GM12865 (cell line): ENCODE measurements at regions not wholly inside any gene's neighbourhood (a gene's known extent, or its start where the extent isn't known, plus 50 kb on each side); places are given as distances from the start of the nearest gene placed in this dataset.
"Not testable (repeated sequence)": the region's sequence is repeated elsewhere in the genome, so short reads cannot be mapped to it uniquely, and the experiment has no call there.

Experiments
- DNase-seq: peaks from one replicate; pipeline ENCODE4 v3.0.0; 2010; ENCODE audit warnings: low read depth
- H3K4me3 ChIP-seq: 2 replicates; pipeline ENCODE4 v1.5.1; 2011; ENCODE audit warnings: mild to moderate bottlenecking, low read depth, low read length, control low read depth
- CTCF ChIP-seq: IDR thresholded peaks from 2 replicates; pipeline ENCODE4 v1.5.1; 2011; ENCODE audit warnings: low read length, control low read depth, low read depth, inconsistent platforms; ENCODE audit not compliant: insufficient read depth; ENCODE audit errors: missing control alignments

DNA sequence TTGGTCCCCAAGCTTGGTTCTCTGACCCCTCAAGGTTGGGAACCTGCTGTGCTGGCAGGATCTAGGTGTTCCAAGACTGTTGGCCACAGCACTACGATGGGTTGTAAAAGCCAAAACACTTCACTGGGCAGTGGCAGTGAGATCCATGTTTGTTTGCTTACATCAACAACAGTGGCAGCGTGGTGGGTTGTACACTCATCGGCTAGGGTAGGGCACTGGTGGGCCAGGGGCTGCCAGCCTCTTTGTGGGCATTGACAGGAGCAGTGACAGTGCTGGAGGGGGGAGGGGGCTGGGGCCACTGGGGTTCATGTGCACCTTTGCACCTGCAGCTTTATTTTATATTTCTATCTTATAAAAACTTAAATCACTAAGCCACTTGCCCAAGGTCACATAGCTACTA is 126.7 kb upstream of the ZWINT start:
- TF ChIP-seq CTCF, result no peak
- DNase-seq, result no peak
- no peak overlapping the region for H3K4me3 ChIP-seq

- DNase-seq, result peak; percentile 7
- no peak overlapping the region for H3K4me3 ChIP-seq
- no peak for TF ChIP-seq CTCF
These were observed 120.5 kb upstream of the ZWINT start for GRCh38 chr10:56481521-56482091.

- no peak for DNase-seq
- no peak overlapping the region for H3K4me3 ChIP-seq
- no peak for TF ChIP-seq CTCF
These were observed 111.9 kb upstream of the ZWINT start for GRCh38 chr10:56472978-56473377.

DNA sequence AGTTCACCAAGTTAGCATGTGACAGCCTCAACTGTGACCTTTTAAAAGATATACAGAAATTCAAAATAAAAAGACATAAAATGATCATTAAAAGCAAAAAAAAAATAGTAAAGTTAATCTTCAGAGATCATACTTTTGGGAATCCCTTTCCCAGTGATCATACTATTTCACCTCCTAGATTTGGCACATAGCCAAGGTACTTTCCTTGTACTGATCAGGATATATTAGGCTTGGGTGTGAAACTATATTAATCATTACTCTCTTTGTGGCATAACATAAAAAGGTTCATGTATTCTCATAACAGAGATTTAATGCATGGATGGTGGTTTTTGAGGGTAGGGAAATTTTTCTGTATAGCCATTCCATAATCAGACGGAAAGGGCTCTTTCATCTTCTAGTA is 109.6 kb upstream of the ZWINT start:
- TF ChIP-seq CTCF, result no peak
- no peak for DNase-seq

GRCh38 chr10:56469482-56469881 is 108.4 kb upstream of the ZWINT start:
- peak; percentile 4 for DNase-seq
- no peak for TF ChIP-seq CTCF
- no peak overlapping the region for H3K4me3 ChIP-seq

More for the DNA sequence above, 109.6 kb upstream of the ZWINT start:
- H3K4me3 ChIP-seq, result no peak overlapping the region

- no peak for DNase-seq
- H3K4me3 ChIP-seq, result no peak overlapping the region
- no peak for TF ChIP-seq CTCF
These were observed 104.9 kb upstream of the ZWINT start for GRCh38 chr10:56466005-56466404.

DNA sequence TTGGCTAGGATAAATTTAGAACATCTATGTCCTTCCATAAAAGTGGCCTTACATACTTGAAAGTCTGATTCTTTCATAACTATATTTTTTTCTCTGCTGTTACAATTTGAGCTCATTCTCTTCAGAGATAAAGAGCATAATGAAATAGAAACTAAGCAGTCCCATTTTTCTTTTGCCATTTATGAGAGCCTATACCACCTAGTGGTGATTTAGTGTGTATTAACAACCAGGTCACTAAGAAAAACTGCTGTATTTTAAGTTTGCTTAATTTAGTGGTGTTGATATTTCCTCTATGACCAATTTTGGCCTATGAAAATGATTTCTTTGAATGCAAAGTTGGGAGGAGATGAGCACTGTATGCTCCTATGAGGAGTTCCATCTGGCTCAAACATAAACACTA is 88.7 kb upstream of the ZWINT start:
- peak; percentile 13 for TF ChIP-seq CTCF
- H3K4me3 ChIP-seq, result no peak overlapping the region
- DNase-seq, result peak; percentile 9

GRCh38 chr10:56447613-56448012 is 86.6 kb upstream of the ZWINT start:
- not testable (repeated sequence) for H3K4me3 ChIP-seq

GRCh38 chr10:56441337-56441736 is 80.3 kb upstream of the ZWINT start:
- not testable (repeated sequence) for DNase-seq, H3K4me3 ChIP-seq

More at GRCh38 chr10:56447613-56448012, 86.6 kb upstream of the ZWINT start:
- not testable (repeated sequence) for DNase-seq
